ENCODE measurements at regions not wholly inside any gene's neighbourhood (a gene's known extent, or its start where the extent isn't known, plus 50 kb on each side); places are given as distances from the start of the nearest gene placed in this dataset.
"Not testable (repeated sequence)": the region's sequence is repeated elsewhere in the genome, so short reads cannot be mapped to it uniquely, and the experiment has no call there.

GRCh38 chrX:22800806-22801205 is 199.0 kb upstream of the DDX53 start:
- H3K4me3 Mint-ChIP-seq = no peak overlapping the region
- H3K36me3 Mint-ChIP-seq (ENCODE audit: low read depth) = no peaks in the 10 kb centered on the region
- H3K27me3 Mint-ChIP-seq = no peaks in the 10 kb centered on the region
- no peak for ATAC-seq (replicated peaks)
- H3K4me1 Mint-ChIP-seq = no peaks in the 10 kb centered on the region
- H3K9me3 Mint-ChIP-seq = no peaks in the 10 kb centered on the region
- H3K27ac Mint-ChIP-seq = no peak overlapping the region

- Mint-ChIP-seq H3K27ac (no peak overlapping the region), H3K27me3 (no peaks in the 10 kb centered on the region), H3K36me3 (ENCODE audit: low read depth) (no peaks in the 10 kb centered on the region), H3K9me3 (no peaks in the 10 kb centered on the region), H3K4me1 (no peaks in the 10 kb centered on the region), H3K4me3 (no peak overlapping the region)
- ATAC-seq (replicated peaks) = no peak
Measured at GRCh38 chrX:22803353-22803752, 196.4 kb upstream of the DDX53 start.

DNA sequence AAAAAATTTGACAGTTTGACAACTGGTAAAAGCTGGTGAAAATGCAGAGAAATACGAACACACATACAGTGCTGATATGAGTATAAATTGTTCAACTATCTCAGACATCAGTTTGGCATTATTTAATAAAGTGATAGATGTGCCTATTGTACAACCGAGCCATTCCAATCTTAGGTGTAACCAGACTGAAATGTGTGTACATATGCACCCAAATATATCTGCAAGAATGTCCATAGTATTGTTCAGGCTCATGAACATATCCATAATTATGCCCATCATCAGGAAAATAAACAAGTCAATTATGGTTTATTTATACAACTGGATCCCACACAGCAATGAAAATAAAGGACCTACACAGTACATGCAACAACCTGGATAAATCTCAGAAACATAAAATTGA is 188.9 kb upstream of the DDX53 start:
- H3K4me1 Mint-ChIP-seq = no peaks in the 10 kb centered on the region
- H3K4me3 Mint-ChIP-seq = no peak overlapping the region
- no peak for ATAC-seq (replicated peaks)
- no peak overlapping the region for H3K27ac Mint-ChIP-seq
- no peaks in the 10 kb centered on the region for H3K27me3 Mint-ChIP-seq
- no peaks in the 10 kb centered on the region for H3K9me3 Mint-ChIP-seq
- H3K36me3 Mint-ChIP-seq (ENCODE audit: low read depth) = no peaks in the 10 kb centered on the region

GRCh38 chrX:22818061-22818460 is 181.7 kb upstream of the DDX53 start:
- ATAC-seq (replicated peaks) = no peak
- no peak overlapping the region for H3K4me3 Mint-ChIP-seq
- no peaks in the 10 kb centered on the region for H3K27me3 Mint-ChIP-seq
- H3K36me3 Mint-ChIP-seq (ENCODE audit: low read depth) = no peaks in the 10 kb centered on the region
- H3K9me3 Mint-ChIP-seq = peaks cover 3% of the 10 kb centered on the region
- H3K4me1 Mint-ChIP-seq = no peaks in the 10 kb centered on the region
- H3K27ac Mint-ChIP-seq = no peak overlapping the region

DNA sequence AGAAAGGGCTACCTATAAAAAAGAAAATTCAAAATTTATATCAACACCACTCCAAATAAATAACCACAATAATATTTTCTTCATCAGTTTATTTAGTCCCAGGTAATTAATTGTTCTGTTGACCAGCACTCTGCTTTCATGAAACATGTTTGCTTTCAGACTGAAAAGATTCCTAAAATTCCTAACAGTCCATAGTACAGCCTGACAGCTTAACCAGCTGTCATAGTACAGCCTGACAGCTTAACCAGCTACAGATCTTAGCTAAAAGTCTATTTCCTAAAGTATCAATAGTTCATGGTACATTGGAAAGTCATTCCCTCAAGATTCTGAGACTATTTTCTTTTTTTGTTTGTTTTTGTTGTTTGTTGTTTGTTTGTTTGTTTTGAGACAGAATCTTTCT is 144.1 kb upstream of the DDX53 start:
- no peak for ATAC-seq (replicated peaks)
- Mint-ChIP-seq H3K27me3 (no peaks in the 10 kb centered on the region), H3K27ac (no peak overlapping the region), H3K36me3 (ENCODE audit: low read depth) (no peaks in the 10 kb centered on the region), H3K9me3 (no peaks in the 10 kb centered on the region), H3K4me1 (no peaks in the 10 kb centered on the region), H3K4me3 (no peak overlapping the region)

- no peak overlapping the region for H3K27ac Mint-ChIP-seq
Measured at GRCh38 chrX:22859642-22860041, 140.1 kb upstream of the DDX53 start.

GRCh38 chrX:22866801-22867200 is 133.0 kb upstream of the DDX53 start:
- H3K36me3 Mint-ChIP-seq (ENCODE audit: low read depth); H3K27ac Mint-ChIP-seq; H3K4me1 Mint-ChIP-seq; ATAC-seq (replicated peaks); H3K4me3 Mint-ChIP-seq; H3K27me3 Mint-ChIP-seq: not testable (repeated sequence)
- H3K9me3 Mint-ChIP-seq = peaks cover 11% of the 10 kb centered on the region

More at GRCh38 chrX:22859642-22860041, 140.1 kb upstream of the DDX53 start:
- H3K27me3 Mint-ChIP-seq = no peaks in the 10 kb centered on the region
- H3K36me3 Mint-ChIP-seq (ENCODE audit: low read depth) = no peaks in the 10 kb centered on the region
- ATAC-seq (replicated peaks) = no peak
- no peaks in the 10 kb centered on the region for H3K4me1 Mint-ChIP-seq
- no peaks in the 10 kb centered on the region for H3K9me3 Mint-ChIP-seq
- H3K4me3 Mint-ChIP-seq = no peak overlapping the region

DNA sequence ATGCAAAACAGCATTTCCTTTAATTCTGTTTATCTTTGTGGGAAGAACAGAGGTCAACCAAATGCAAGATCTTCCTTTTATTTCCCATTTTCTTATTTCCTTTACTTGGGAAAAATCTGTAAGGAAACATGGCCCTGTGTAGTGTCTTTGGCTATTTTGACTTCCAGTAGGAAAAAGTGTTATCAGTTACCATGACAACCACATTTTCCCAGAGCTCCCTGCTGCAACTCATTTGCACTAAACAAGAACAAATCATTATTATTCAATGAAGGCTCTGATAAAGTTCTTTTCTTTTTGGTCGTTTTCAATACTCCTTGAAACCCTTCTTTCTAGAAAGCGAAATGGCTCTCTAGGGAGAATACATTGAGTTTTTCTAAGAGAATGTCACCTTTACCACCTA is 117.2 kb upstream of the DDX53 start:
- H3K4me3 Mint-ChIP-seq = no peak overlapping the region
- no peak for ATAC-seq (replicated peaks)
- H3K36me3 Mint-ChIP-seq (ENCODE audit: low read depth) = no peaks in the 10 kb centered on the region
- H3K9me3 Mint-ChIP-seq = peaks cover 9% of the 10 kb centered on the region
- H3K27me3 Mint-ChIP-seq = no peaks in the 10 kb centered on the region
- H3K4me1 Mint-ChIP-seq = no peaks in the 10 kb centered on the region
- no peak overlapping the region for H3K27ac Mint-ChIP-seq

DNA sequence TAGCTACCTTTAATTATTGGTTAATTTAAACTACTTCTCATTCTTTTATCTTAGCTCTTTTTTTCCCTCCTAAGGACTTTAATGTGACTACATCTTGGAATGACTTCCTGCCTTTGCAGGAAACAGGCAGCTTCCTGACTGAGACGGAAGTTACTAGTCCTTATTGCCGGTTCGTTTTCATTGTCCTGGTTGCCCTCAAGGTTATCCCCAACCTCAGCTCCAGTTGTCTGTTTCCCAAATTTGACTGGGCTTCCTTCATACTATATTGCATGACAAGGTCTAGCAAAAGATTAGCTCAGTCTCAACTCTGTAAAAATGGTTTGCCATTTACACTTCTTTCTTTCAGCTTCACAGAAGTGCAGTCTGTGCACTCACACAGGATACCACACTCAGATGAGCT is 109.9 kb upstream of the DDX53 start:
- no peaks in the 10 kb centered on the region for H3K27me3 Mint-ChIP-seq
- no peak overlapping the region for H3K4me3 Mint-ChIP-seq
- peaks cover 2% of the 10 kb centered on the region for H3K9me3 Mint-ChIP-seq
- no peaks in the 10 kb centered on the region for H3K36me3 Mint-ChIP-seq (ENCODE audit: low read depth)
- no peaks in the 10 kb centered on the region for H3K4me1 Mint-ChIP-seq
- H3K27ac Mint-ChIP-seq = no peak overlapping the region
- ATAC-seq (replicated peaks) = no peak

DNA sequence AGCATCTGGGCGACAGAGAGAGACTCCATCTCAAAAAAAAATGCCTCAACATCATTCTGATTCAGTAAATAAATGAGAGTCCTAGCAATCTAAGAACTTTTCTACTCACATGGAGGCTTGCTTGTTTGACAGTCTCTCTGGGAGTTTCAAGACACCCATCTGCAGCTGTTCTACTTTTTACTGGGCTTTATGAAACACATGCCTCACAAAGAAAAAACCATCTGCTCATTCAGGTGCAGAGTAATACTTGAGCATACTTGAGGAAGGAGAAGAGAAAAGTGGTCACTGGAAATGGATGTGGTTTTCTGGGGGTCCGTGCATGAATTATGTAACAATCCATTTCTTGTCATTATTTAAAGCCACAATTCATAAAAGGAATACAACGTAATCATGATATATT is 87.1 kb upstream of the DDX53 start:
- no peaks in the 10 kb centered on the region for H3K9me3 Mint-ChIP-seq
- no peak for ATAC-seq (replicated peaks)

GRCh38 chrX:22922961-22923360 is 76.8 kb upstream of the DDX53 start:
- no peaks in the 10 kb centered on the region for H3K9me3 Mint-ChIP-seq

More for the DNA sequence above, 87.1 kb upstream of the DDX53 start:
- no peaks in the 10 kb centered on the region for H3K4me1 Mint-ChIP-seq
- no peak overlapping the region for H3K4me3 Mint-ChIP-seq
- H3K36me3 Mint-ChIP-seq (ENCODE audit: low read depth) = no peaks in the 10 kb centered on the region
- H3K27me3 Mint-ChIP-seq = no peaks in the 10 kb centered on the region
- no peak overlapping the region for H3K27ac Mint-ChIP-seq

DNA sequence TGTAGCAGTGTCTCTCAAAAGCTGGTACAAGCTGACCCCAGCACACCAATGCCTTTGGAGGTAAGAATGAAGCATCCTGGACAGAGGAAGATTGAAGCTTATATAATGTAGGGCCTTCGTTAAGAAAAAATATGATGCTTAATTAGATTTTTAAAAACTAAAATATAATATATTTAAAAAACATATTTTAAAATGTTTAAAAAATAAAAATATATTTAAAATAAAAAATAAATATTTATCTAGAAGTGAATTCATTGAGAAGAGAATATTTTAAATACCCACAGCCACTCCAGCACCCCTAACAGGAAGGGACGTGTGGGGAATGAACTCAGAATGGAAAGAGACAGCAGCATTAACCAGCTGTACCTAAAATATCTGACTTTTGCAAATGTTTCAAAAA is 65.1 kb upstream of the DDX53 start:
- no peaks in the 10 kb centered on the region for H3K27me3 Mint-ChIP-seq
- H3K27ac Mint-ChIP-seq = no peak overlapping the region
- peaks cover 4% of the 10 kb centered on the region for H3K9me3 Mint-ChIP-seq
- H3K4me1 Mint-ChIP-seq = no peaks in the 10 kb centered on the region
- H3K36me3 Mint-ChIP-seq (ENCODE audit: low read depth) = no peaks in the 10 kb centered on the region
- ATAC-seq (replicated peaks) = no peak
- H3K4me3 Mint-ChIP-seq = no peak overlapping the region

More at GRCh38 chrX:22922961-22923360, 76.8 kb upstream of the DDX53 start:
- no peak for ATAC-seq (replicated peaks)
- no peak overlapping the region for H3K27ac Mint-ChIP-seq
- no peaks in the 10 kb centered on the region for H3K36me3 Mint-ChIP-seq (ENCODE audit: low read depth)
- H3K4me1 Mint-ChIP-seq = no peaks in the 10 kb centered on the region
- no peak overlapping the region for H3K4me3 Mint-ChIP-seq
- no peaks in the 10 kb centered on the region for H3K27me3 Mint-ChIP-seq

DNA sequence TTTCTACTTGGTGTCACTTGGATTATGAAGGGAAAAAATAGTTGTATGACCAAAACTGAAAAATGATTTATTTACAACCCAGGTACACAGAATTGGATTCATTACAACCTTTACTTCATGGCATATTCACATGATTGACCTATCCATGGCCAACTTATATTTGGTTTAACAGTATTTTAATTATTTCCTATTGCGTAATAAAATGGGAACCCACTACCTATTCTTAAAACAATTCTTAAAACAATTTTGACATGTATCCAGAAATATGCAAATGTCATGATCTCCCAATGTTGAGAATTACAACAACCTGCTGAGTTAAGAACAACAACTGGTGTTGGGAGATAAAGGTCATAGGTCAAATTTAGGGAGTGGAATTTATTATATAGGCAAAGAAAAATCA is 54.8 kb upstream of the DDX53 start:
- Mint-ChIP-seq H3K4me3 (no peak overlapping the region), H3K36me3 (ENCODE audit: low read depth) (no peaks in the 10 kb centered on the region), H3K4me1 (no peaks in the 10 kb centered on the region), H3K9me3 (no peaks in the 10 kb centered on the region), H3K27ac (no peak overlapping the region), H3K27me3 (no peaks in the 10 kb centered on the region)
- ATAC-seq (replicated peaks) = no peak

Data from activated T-helper 17 cell treated with anti-CD3 and anti-CD28 coated beads, Interleukin-2, amount 50 U/mL, for 72 hours (primary cell).